ENCODE measurements at regions not wholly inside any gene's neighbourhood (a gene's known extent, or its start where the extent isn't known, plus 50 kb on each side); places are given as distances from the start of the nearest gene placed in this dataset.

- Histone ChIP-seq H3K36me3 (no peaks in the 10 kb centered on the region), H3K9me3 (no peaks in the 10 kb centered on the region), H3K4me3 (no peak overlapping the region), H3K27me3 (no peaks in the 10 kb centered on the region), H3K4me1 (no peaks in the 10 kb centered on the region), H3K27ac (no peak overlapping the region)
- intact Hi-C loops (cut with DNase I) = no loop called here
- 32 to 75% methylated on average over 1 of the region's 1 CpG for WGBS, 2 donors
- DNase-seq (no peak), ATAC-seq (no peak), FAIRE-seq (no peak)
- TF ChIP-seq, protein P1, sequence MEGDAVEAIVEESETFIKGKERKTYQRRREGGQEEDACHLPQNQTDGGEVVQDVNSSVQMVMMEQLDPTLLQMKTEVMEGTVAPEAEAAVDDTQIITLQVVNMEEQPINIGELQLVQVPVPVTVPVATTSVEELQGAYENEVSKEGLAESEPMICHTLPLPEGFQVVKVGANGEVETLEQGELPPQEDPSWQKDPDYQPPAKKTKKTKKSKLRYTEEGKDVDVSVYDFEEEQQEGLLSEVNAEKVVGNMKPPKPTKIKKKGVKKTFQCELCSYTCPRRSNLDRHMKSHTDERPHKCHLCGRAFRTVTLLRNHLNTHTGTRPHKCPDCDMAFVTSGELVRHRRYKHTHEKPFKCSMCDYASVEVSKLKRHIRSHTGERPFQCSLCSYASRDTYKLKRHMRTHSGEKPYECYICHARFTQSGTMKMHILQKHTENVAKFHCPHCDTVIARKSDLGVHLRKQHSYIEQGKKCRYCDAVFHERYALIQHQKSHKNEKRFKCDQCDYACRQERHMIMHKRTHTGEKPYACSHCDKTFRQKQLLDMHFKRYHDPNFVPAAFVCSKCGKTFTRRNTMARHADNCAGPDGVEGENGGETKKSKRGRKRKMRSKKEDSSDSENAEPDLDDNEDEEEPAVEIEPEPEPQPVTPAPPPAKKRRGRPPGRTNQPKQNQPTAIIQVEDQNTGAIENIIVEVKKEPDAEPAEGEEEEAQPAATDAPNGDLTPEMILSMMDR (IDR thresholded peaks at IDR 0.05) = no peak
Observed at GRCh38 chr20:7589164-7589563, 351.1 kb downstream of the HAO1 start.

GRCh38 chr20:7596541-7596940 lies 343.7 kb downstream of the HAO1 start:
- no peaks in the 10 kb centered on the region for H3K27me3 ChIP-seq
- no peak for ATAC-seq
- DNase-seq = no peak
- no peaks in the 10 kb centered on the region for H3K4me1 ChIP-seq
- intact Hi-C loops (cut with DNase I) = no loop called here
- WGBS, 2 donors = 50 to 53% methylated on average over 3 of the region's 3 CpGs
- H3K36me3 ChIP-seq = no peaks in the 10 kb centered on the region
- no peak for FAIRE-seq
- H3K9me3 ChIP-seq = no peaks in the 10 kb centered on the region
- TF ChIP-seq, protein P1 (IDR thresholded peaks at IDR 0.05) = no peak
- no peak overlapping the region for H3K4me3 ChIP-seq
- H3K27ac ChIP-seq = no peak overlapping the region

DNA sequence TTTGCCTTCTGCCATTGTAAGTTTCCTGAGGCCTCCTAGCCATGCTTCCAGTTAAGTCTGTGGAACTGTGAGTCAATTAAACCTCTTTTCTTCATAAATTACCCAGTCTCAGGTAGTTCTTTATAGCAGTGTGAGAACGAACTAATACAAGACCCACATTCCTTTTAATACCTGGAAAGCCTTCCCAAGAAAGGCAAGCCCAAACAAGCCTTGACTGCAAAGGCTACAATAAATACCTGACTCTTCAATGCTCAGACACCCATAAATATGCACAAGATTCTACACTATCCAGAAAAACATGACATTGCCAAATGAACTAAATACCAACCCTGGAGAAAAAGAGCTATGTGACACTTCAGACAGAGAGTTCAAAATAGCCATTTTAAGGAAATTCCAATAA lies 338.8 kb downstream of the HAO1 start:
- Histone ChIP-seq H3K27me3 (no peaks in the 10 kb centered on the region), H3K9me3 (no peaks in the 10 kb centered on the region), H3K4me3 (no peak overlapping the region), H3K36me3 (no peaks in the 10 kb centered on the region), H3K27ac (no peak overlapping the region), H3K4me1 (no peaks in the 10 kb centered on the region)
- TF ChIP-seq, protein P1 (IDR thresholded peaks at IDR 0.05) = no peak
- no peak for ATAC-seq
- intact Hi-C loops (cut with DNase I) = no loop called here
- DNase-seq = no peak
- 59 to 61% methylated on average over 1 of the region's 1 CpG for WGBS, 2 donors
- FAIRE-seq = no peak

- 51 to 66% methylated on average over 3 of the region's 3 CpGs for WGBS, 2 donors
- Histone ChIP-seq H3K36me3 (no peaks in the 10 kb centered on the region), H3K4me3 (no peak overlapping the region), H3K4me1 (no peaks in the 10 kb centered on the region), H3K27ac (no peak overlapping the region), H3K9me3 (no peaks in the 10 kb centered on the region), H3K27me3 (no peaks in the 10 kb centered on the region)
- no peak for ATAC-seq
- TF ChIP-seq, protein P1 (IDR thresholded peaks at IDR 0.05) = no peak
- DNase-seq = no peak
- no peak for FAIRE-seq
- intact Hi-C loops (cut with DNase I) = no loop called here
Observed at GRCh38 chr20:7606941-7607340, 333.3 kb downstream of the HAO1 start.

DNA sequence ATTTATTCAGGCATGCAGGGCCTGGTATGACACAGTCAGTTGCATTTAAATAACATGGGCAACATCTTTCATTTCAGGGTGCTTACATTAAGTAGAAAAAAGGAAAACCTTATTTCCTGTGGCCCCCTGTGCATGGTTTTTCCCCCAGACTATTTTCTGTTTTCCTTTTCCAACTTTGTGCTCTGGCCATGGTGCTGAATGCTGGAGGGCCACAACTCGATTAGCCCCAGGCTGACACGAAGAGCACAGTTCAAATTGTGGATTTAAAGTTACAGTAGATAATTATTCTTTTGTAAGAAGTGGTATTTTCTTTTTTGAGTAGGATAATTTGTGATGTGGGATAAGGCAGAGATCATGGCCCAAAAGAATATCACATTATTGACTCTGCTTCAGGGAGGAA lies 332.0 kb downstream of the HAO1 start:
- H3K36me3 ChIP-seq = no peaks in the 10 kb centered on the region
- no peaks in the 10 kb centered on the region for H3K9me3 ChIP-seq
- TF ChIP-seq, protein P1 (IDR thresholded peaks at IDR 0.05) = no peak
- ATAC-seq = no peak
- no peak overlapping the region for H3K27ac ChIP-seq
- no peak overlapping the region for H3K4me3 ChIP-seq
- FAIRE-seq = no peak
- no peak for DNase-seq
- no peaks in the 10 kb centered on the region for H3K4me1 ChIP-seq
- intact Hi-C loops (cut with DNase I) = no loop called here
- 6 to 8% methylated on average over 2 of the region's 2 CpGs for WGBS, 2 donors
- no peaks in the 10 kb centered on the region for H3K27me3 ChIP-seq
